Neuronal stem cell (in vitro differentiated cells): ENCODE measurements at regions not wholly inside any gene's neighbourhood (a gene's known extent, or its start where the extent isn't known, plus 50 kb on each side); places are given as distances from the start of the nearest gene placed in this dataset.

Experiments
- DNase-seq: peaks from one replicate; pipeline ENCODE4 v3.0.0-alpha.2; 2013; ENCODE audit warnings: low spot score
- H2AFZ ChIP-seq: one replicate; pipeline ENCODE4 v1.6.1; 2013; ENCODE audit warnings: mild to moderate bottlenecking, low read length, inconsistent platforms
- H2AK5ac ChIP-seq: 2 replicates; pipeline ENCODE4 v1.6.1; 2013; ENCODE audit warnings: low read depth, mild to moderate bottlenecking, inconsistent platforms, low read length, moderate library complexity, mixed read lengths
- H2BK120ac ChIP-seq: 2 replicates; pipeline ENCODE4 v1.6.1; 2013; ENCODE audit warnings: low read depth, mild to moderate bottlenecking, inconsistent platforms, low read length, moderate library complexity, mixed read lengths
- H2BK12ac ChIP-seq: one replicate; pipeline ENCODE4 v1.6.1; 2013; ENCODE audit warnings: low read length, inconsistent platforms
- H2BK15ac ChIP-seq: 2 replicates; pipeline ENCODE4 v1.6.1; 2013; ENCODE audit warnings: mild to moderate bottlenecking, low read length, inconsistent platforms, mixed read lengths
- H2BK5ac ChIP-seq: one replicate; pipeline ENCODE4 v1.6.1; 2013; ENCODE audit warnings: inconsistent platforms, mild to moderate bottlenecking, low read length, moderate library complexity
- H3K14ac ChIP-seq: one replicate; pipeline ENCODE4 v1.6.1; 2013; ENCODE audit warnings: low read length, inconsistent platforms
- H3K18ac ChIP-seq: 2 replicates; pipeline ENCODE4 v1.6.1; 2013; ENCODE audit warnings: low read length, inconsistent platforms
- H3K23ac ChIP-seq: 2 replicates; pipeline ENCODE4 v1.6.1; 2013; ENCODE audit warnings: low read depth, mild to moderate bottlenecking, mixed read lengths, low read length, inconsistent platforms; ENCODE audit not compliant: poor library complexity
- H3K27ac ChIP-seq: replicated peaks from 3 replicates; pipeline ENCODE4 v1.5.1; 2013; ENCODE audit warnings: low read length, inconsistent platforms
- H3K27me3 ChIP-seq, 3 experiments: 2 replicates each; pipeline ENCODE4 v1.6.1; 2013; ENCODE audit warnings: low read length in 3 of 3, mild to moderate bottlenecking in 2 of 3, inconsistent platforms in 1 of 3, low read depth in 1 of 3, mixed read lengths in 1 of 3, moderate library complexity in 1 of 3; ENCODE audit not compliant: control insufficient read depth in 3 of 3, insufficient read depth in 3 of 3
- H3K36me3 ChIP-seq, 2 donors: replicated peaks in 1 of 2; 2 replicates each; pipeline ENCODE4 v1.6.1; 2013; ENCODE audit warnings: low read length in 2 of 2; ENCODE audit not compliant: control insufficient read depth in 2 of 2, insufficient read depth in 2 of 2
- H3K4ac ChIP-seq: 2 replicates; pipeline ENCODE4 v1.6.1; 2013; ENCODE audit warnings: inconsistent platforms, mild to moderate bottlenecking, low read length, moderate library complexity
- H3K4me1 ChIP-seq, 2 donors: 1 replicate in 1 of 2; 2 replicates in 1 of 2; pipeline ENCODE4 v1.6.1; 2013; ENCODE audit warnings: low read length in 2 of 2, low read depth in 1 of 2; ENCODE audit not compliant: control insufficient read depth in 2 of 2, insufficient read depth in 1 of 2
- H3K4me2 ChIP-seq: one replicate; pipeline ENCODE4 v1.6.1; 2013; ENCODE audit warnings: mild to moderate bottlenecking, low read length, inconsistent platforms; ENCODE audit not compliant: insufficient read depth, poor library complexity, severe bottlenecking
- H3K4me3 ChIP-seq, 2 donors: 2 replicates each; pipeline ENCODE4 v1.5.1; 2013; ENCODE audit warnings: low read length in 2 of 2, mild to moderate bottlenecking in 2 of 2, inconsistent platforms in 1 of 2, moderate library complexity in 1 of 2
- H3K79me1 ChIP-seq: one replicate; pipeline ENCODE4 v1.6.1; 2013; ENCODE audit warnings: low read depth, mild to moderate bottlenecking, inconsistent platforms, low read length, moderate library complexity
- H3K9ac ChIP-seq: one replicate; pipeline ENCODE4 v1.6.1; 2013; ENCODE audit warnings: mild to moderate bottlenecking, low read depth, low read length, inconsistent platforms; ENCODE audit not compliant: poor library complexity
- H3K9me3 ChIP-seq, 2 donors: replicated peaks in 1 of 2; 2 replicates each; pipeline versions ENCODE3 to v1.6.1; 2013; ENCODE audit warnings: low read length in 2 of 2, mild to moderate bottlenecking in 2 of 2, inconsistent platforms in 1 of 2, low read depth in 1 of 2, mixed read lengths in 1 of 2, moderate library complexity in 1 of 2; ENCODE audit not compliant: control insufficient read depth in 2 of 2, insufficient read depth in 1 of 2
- H4K8ac ChIP-seq: one replicate; pipeline ENCODE4 v1.6.1; 2013; ENCODE audit warnings: low read depth, mild to moderate bottlenecking, inconsistent platforms, low read length, moderate library complexity
- H4K91ac ChIP-seq: one replicate; pipeline ENCODE4 v1.6.1; 2013; ENCODE audit warnings: low read length, low read depth, mild to moderate bottlenecking, inconsistent platforms; ENCODE audit not compliant: poor library complexity
- WGBS, 2 donors: extraction: QIAGEN DNeasy Blood & Tissue Kit; methylation state at CpG; one replicate each; pipeline ENCODE4 v1.1.7; 2013; ENCODE audit warnings: missing lambda C conversion rate in 2 of 2, mixed read lengths in 1 of 2; ENCODE audit not compliant: insufficient read length in 2 of 2, insufficient replicate concordance in 1 of 2; ENCODE audit errors: extremely low coverage in 2 of 2; 5-methylcytosine and 5-hydroxymethylcytosine counted together

GRCh38 chr15:29570121-29570947 is 251.9 kb downstream of the TJP1 start:
- H3K18ac ChIP-seq: peak overlapping the region; percentile 89
- H3K4me1 ChIP-seq: peaks cover 0 to 4% of the 10 kb centered on the region in 2 donors

GRCh38 chr15:29569533-29570092 is 252.7 kb downstream of the TJP1 start:
- H3K4me3 ChIP-seq: peak overlapping the region; percentile 54 to 95

More at GRCh38 chr15:29570121-29570947, 251.9 kb downstream of the TJP1 start:
- Histone ChIP-seq H2AK5ac (no peak overlapping the region), H3K36me3 (no peaks in the 10 kb centered on the region), H3K4ac (no peak overlapping the region), H4K91ac (no peak overlapping the region), H3K9ac (peak overlapping the region; percentile 95), H3K4me3 (peak overlapping the region; percentile 54 to 95), H3K14ac (peak overlapping the region; percentile 97), H4K8ac (no peak overlapping the region), H3K27me3 (peaks cover 0 to 66% (median 24%) of the 10 kb centered on the region in 3 experiments), H2BK5ac (no peak overlapping the region), H3K23ac (no peak overlapping the region), H2BK12ac (no peak overlapping the region), H2BK120ac (no peak overlapping the region), H3K9me3 (no peaks in the 10 kb centered on the region), H3K79me1 (no peaks in the 10 kb centered on the region), H3K4me2 (peak overlapping the region; percentile 87), H2AFZ (peak overlapping the region; percentile 97), H3K27ac (no peak overlapping the region), H2BK15ac (no peak overlapping the region)
- peak; percentile 41 for DNase-seq
- WGBS, 2 donors: no CpG with 5 or more reads among the region's 135 CpGs

GRCh38 chr15:29568840-29569532 is 253.3 kb downstream of the TJP1 start:
- Histone ChIP-seq H4K8ac (no peak overlapping the region), H3K36me3 (no peaks in the 10 kb centered on the region), H2AFZ (no peak overlapping the region), H3K9me3 (no peaks in the 10 kb centered on the region), H2BK5ac (no peak overlapping the region), H3K4ac (no peak overlapping the region), H2BK15ac (no peak overlapping the region), H3K79me1 (no peaks in the 10 kb centered on the region), H3K27ac (no peak overlapping the region), H3K4me2 (no peak overlapping the region), H2BK120ac (no peak overlapping the region), H4K91ac (no peak overlapping the region), H3K14ac (no peak overlapping the region), H3K18ac (no peak overlapping the region), H2AK5ac (no peak overlapping the region), H3K9ac (no peak overlapping the region), H3K4me1 (peaks cover 0 to 4% of the 10 kb centered on the region in 2 donors), H2BK12ac (no peak overlapping the region), H3K23ac (no peak overlapping the region), H3K27me3 (peaks cover 0 to 60% (median 24%) of the 10 kb centered on the region in 3 experiments), H3K4me3 (no peak overlapping the region)
- DNase-seq: no peak
- WGBS, 2 donors: no CpG with 5 or more reads among the region's 9 CpGs

More at GRCh38 chr15:29569533-29570092, 252.7 kb downstream of the TJP1 start:
- H3K4me1 ChIP-seq: peaks cover 0 to 4% of the 10 kb centered on the region in 2 donors
- no peak overlapping the region for H3K4ac ChIP-seq
- no peak overlapping the region for H2BK5ac ChIP-seq
- H2AFZ ChIP-seq: peak overlapping the region; percentile 97
- H2BK15ac ChIP-seq: no peak overlapping the region
- no peaks in the 10 kb centered on the region for H3K79me1 ChIP-seq
- DNase-seq: peak; percentile 6
- no peaks in the 10 kb centered on the region for H3K9me3 ChIP-seq
- H3K14ac ChIP-seq: no peak overlapping the region
- no peak overlapping the region for H2BK120ac ChIP-seq
- H3K9ac ChIP-seq: no peak overlapping the region
- H3K23ac ChIP-seq: no peak overlapping the region
- H3K27me3 ChIP-seq: peaks cover 0 to 61% (median 24%) of the 10 kb centered on the region in 3 experiments
- no CpG with 5 or more reads among the region's 37 CpGs for WGBS, 2 donors
- no peak overlapping the region for H4K8ac ChIP-seq
- peak overlapping the region; percentile 87 for H3K4me2 ChIP-seq
- H3K36me3 ChIP-seq: no peaks in the 10 kb centered on the region
- no peak overlapping the region for H4K91ac ChIP-seq
- no peak overlapping the region for H2BK12ac ChIP-seq
- no peak overlapping the region for H3K27ac ChIP-seq
- H3K18ac ChIP-seq: peak overlapping the region; percentile 45
- no peak overlapping the region for H2AK5ac ChIP-seq

- H3K14ac ChIP-seq: no peak overlapping the region
- no peaks in the 10 kb centered on the region for H3K36me3 ChIP-seq
- no peak overlapping the region for H3K18ac ChIP-seq
- no peak overlapping the region for H2AFZ ChIP-seq
- H3K79me1 ChIP-seq: no peaks in the 10 kb centered on the region
- no peak overlapping the region for H3K9ac ChIP-seq
- H2BK15ac ChIP-seq: no peak overlapping the region
- H3K27me3 ChIP-seq: peaks cover 0 to 44% (median 21%) of the 10 kb centered on the region in 3 experiments
- DNase-seq: no peak
- no peak overlapping the region for H2BK5ac ChIP-seq
- no peak overlapping the region for H3K4ac ChIP-seq
- no peak overlapping the region for H2BK12ac ChIP-seq
- no peak overlapping the region for H3K23ac ChIP-seq
- no peak overlapping the region for H4K8ac ChIP-seq
- H2AK5ac ChIP-seq: no peak overlapping the region
- no peak overlapping the region for H4K91ac ChIP-seq
- H3K9me3 ChIP-seq: no peaks in the 10 kb centered on the region
- H2BK120ac ChIP-seq: no peak overlapping the region
- no peak overlapping the region for H3K4me3 ChIP-seq
- H3K4me1 ChIP-seq: peaks cover 0 to 4% of the 10 kb centered on the region in 2 donors
- no CpG with 5 or more reads among the region's 1 CpG for WGBS, 2 donors
- H3K4me2 ChIP-seq: no peak overlapping the region
- no peak overlapping the region for H3K27ac ChIP-seq
Observed at GRCh38 chr15:29567336-29567735, 254.9 kb downstream of the TJP1 start.
